H4 (cell line): ENCODE measurements at regions not wholly inside any gene's neighbourhood (a gene's known extent, or its start where the extent isn't known, plus 50 kb on each side); places are given as distances from the start of the nearest gene placed in this dataset.
"Not testable (repeated sequence)": the region's sequence is repeated elsewhere in the genome, so short reads cannot be mapped to it uniquely, and the experiment has no call there.

Experiments used
- DNase-seq: peaks from one replicate; pipeline ENCODE4 v3.0.0-alpha.2; 2015; ENCODE audit warnings: low spot score

DNA sequence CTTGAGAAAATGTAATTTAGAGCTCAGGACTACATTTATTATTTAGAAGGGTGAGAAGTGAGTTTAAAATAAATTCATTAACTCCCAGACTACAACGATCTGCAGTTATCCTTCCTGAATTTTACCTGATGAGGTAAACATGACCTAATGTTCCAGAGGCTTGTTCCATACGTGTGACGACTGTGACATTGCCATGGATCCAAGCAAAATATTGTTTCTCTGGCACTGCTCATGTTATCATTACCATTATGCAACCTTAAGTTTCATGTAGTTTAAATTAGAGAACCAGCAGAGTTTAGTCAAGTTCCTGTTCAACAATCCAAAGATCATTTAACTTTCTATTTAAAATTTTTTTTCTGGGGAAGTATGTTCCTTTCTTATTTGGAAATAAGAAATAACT lies 279.6 kb downstream of the KLF5 start:
- DNase-seq = no peak

GRCh38 chr13:73337532-73337931 lies 278.7 kb downstream of the KLF5 start:
- no peak for DNase-seq

GRCh38 chr13:73336773-73337172 lies 278.0 kb downstream of the KLF5 start:
- no peak for DNase-seq

DNA sequence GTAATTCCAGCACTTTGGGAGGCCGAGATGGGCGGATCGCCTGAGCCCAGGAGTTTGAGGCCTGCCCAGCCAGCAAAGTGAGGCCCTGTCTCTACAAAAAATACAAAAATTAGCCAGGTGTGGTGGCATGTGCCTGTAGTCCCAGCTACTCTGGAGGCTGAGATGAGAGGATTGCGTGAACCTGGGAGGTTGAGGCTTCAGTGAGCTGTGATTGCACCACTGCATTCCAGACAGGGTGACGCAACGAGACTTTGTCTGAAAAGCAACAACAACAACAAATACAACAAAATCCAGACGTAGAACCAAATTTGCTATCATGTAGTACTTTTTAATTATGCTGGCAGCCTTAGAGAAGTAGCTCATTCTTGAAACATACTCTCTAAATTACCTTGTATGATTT lies 277.1 kb downstream of the KLF5 start:
- DNase-seq = no peak

DNA sequence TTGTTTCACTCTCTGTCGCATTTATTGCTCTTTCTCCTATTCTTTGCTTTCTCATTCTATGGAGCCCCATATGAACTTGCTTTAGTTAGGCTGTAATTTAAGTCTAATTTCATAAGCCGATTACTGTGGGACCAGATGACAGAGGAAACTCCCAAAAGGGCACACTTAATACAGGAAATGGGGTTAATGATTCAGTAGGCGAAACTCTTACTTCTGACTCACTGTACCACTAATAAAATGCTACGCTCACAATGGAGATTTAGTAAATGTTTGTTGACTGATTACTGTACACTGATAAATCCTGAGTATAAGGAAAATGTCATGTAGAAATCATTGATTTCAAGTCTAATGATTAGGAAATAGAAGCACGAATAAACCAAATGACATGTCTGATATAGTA lies 276.4 kb downstream of the KLF5 start:
- DNase-seq = no peak

GRCh38 chr13:73334445-73334844 lies 275.6 kb downstream of the KLF5 start:
- DNase-seq = no peak

DNA sequence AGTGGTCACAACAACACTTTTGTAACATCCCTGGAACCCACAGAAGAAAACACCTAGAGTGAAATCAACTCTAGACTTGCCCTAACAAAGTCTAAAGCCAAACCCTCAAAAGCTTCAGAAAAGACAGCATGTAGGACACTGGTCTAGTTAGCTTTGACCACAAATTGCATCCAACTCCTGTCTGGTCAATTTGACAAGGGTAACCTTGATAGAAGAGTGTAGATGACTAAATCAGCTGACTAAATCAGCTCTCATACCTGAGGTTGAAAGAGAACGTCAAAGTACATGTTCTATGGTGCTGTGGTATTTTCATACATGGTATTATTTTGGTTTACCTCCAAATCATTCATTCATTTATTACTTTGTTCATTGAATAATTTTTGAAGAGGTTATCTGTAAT lies 272.8 kb downstream of the KLF5 start:
- no peak for DNase-seq

DNA sequence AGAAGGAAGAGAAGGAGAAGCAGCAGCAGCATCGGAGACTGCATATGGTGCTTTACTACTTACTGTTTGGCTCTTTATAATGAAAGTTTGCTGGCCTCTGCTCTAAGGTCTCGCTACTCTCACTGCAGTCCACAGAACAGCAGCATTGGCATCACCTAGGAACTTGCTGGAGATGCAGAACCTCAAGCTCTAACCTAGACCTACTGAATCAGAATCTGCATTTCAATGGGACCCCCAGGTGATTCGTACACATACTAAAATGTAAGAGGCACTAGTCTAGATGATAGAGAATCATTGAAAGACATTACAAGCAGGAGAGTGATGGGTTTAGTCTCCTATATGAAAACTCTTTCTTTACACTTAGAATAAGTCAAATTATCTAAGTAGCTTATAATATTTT lies 270.6 kb downstream of the KLF5 start:
- DNase-seq = no peak

DNA sequence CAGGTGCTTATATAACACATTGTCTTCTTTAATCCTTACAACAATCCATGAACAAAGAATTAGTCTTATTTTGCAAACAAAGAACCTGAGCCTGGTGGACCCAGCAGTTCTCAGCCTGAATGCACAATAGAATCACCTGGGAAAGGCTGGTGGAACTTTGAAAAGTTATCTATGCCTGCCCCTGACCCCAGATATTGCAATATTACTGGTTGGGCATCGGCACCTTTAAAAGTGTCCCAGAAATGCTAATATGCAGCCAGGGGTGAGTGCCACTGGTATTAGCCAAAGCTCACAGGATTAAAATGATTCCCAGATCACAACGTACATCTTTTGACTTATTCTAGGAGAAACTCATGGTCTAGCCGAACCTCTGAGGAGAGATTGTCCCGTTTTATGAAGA lies 268.8 kb downstream of the KLF5 start:
- DNase-seq = no peak

DNA sequence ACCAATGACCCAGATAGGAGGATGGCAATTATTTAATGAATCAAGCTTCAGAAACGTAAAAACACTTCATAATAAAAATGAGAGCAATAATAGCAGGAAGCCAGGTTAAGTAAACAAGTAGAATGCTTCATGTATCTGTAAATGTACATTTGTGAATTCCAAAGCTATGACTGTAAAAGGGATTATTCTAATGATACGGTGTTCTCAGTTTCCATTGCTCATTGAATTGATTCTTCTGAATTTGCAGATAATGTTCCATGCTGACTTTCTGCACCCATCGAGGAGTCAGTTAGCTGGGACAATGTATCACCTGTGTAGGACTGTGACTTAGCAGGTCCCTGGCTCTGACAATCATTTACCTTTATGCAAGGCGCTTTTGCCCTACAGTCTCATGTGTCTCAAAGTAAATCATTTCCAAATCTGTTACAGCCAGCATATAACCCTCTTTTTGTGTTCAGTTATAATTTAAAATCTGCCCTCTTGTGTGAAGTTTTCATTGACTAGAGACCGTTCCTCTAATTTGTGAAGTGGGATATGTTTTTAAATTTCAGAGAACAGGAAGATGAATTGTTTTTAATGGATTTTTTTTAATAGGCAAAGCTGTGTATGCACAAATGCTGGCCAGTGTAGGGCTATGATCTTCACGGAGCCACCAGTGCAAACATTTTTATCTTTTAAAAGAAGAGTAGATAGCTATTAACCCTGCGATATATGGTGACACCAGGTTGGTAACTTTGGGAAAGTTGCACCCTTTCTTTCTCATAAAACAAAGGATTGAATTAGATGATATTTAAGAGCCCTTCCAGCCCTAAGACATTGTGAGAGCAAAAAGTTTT lies 267.1 kb downstream of the KLF5 start:
- DNase-seq = no peak

GRCh38 chr13:73324842-73325722 lies 266.3 kb downstream of the KLF5 start:
- DNase-seq = no peak

DNA sequence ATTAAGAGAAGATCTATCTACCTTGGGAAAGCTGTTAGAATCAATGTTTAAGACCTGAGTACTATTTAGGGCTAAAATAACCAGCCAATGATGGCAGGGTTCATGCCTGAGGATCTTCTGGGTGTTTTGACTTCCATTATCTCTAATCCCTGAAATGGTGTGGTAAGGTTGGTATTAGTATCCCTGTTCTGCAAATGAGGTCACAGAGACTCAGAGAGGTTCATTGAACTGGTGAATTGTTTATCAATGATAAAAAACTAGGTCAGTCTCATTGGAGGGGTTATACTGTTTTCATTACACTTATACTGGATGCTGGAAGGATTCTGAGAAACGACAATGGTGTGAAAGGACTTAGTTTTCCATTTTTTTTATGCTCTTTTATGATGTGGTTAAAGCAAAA lies 264.8 kb downstream of the KLF5 start:
- DNase-seq = no peak

DNA sequence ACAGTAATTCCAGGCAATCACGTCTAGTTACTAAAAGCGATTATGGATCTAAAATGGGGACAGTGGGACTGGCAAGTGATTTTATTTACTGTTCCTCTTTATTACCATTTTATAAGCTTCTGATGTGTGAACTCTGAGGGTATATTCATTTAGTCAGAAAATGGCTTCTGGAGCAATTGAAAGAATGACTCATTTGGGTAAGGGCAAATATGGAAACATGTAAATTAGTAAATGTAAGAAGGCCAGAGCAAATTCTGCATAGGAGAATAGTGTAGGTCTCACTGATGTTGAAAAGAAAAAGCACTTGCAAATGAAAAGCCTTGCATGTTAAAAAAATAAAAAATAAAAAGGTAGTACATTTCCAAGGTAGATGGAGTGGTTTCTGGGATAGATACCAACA lies 262.2 kb downstream of the KLF5 start:
- no peak for DNase-seq

- DNase-seq = no peak
Measured at GRCh38 chr13:73317140-73317539, 258.3 kb downstream of the KLF5 start.

GRCh38 chr13:73310366-73310765 lies 251.6 kb downstream of the KLF5 start:
- DNase-seq = no peak

DNA sequence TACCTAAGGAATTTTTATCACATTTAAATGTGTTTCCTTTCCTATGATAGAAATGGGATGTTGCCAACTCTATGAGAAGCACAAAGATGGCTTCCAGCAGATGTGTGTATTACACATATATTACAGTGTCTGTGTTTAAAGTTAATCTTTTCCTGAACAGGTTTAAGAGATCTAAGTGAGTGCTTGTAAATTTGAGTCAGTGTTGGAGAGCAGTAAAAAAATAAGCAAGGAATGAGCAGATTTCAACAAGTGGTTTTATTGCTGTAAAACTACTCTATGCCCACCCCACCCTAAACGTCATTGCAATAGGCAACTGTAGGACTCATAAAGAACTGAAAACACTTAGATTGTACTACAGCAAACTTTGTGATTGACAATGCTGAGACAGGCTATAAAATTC lies 248.7 kb downstream of the KLF5 start:
- DNase-seq = no peak

DNA sequence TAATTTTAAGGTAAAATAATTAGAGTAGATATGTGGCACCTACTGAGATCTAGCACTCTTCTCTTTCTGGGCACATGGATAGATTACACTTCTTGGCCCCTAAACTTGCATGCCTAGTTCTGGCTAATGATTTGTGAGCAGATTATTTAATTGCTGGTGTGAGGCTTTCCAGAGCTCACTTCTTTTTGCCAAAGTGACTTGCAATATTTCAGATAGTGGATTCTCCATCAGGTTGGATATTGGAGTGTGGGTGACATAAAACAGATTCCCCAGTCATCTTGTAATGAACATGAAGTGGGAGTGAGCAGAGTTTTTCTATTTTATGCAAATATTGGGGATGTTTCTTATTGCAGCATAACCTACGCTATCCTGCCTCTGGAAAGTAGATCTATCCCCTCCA lies 247.9 kb downstream of the KLF5 start:
- DNase-seq = no peak

GRCh38 chr13:73304442-73304841 lies 245.6 kb downstream of the KLF5 start:
- no peak for DNase-seq

DNA sequence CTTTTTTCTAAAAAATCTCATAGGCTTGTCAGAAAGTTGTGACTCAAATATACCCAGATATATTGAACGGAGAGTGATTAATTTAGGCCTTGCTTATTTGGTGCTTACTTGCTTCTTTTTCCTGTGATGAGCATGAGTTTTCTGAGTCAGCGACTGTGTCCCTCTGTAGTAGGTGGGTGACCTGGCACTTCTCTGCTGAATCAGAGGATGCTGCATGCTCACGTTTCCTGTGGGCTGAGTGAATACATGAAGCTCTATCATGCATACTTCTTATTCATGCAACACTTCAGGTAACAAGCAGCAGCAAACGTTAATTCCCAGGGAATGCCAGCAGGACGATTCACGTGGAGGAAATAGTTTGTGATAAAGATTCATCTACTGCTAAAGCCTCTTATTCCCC lies 245.0 kb downstream of the KLF5 start:
- no peak for DNase-seq

DNA sequence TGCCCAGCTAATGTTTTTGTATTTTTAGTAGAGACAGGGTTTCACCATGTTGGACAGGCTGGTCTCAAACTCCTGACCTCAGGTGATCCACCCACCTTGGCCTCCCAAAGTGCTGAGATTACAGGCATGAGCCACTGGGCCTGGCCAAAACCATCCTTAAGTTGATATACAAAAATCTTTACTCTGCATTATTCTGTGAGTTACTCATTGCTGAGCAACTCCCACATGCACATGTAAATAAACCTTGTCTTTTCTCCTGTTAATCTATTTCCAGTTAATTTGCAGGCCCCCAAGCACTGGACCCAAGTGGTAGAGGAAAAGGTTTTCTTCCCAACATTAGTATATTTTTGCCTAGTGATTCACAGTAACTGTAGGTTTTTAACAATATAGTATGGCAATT lies 242.8 kb downstream of the KLF5 start:
- not testable (repeated sequence) for DNase-seq

DNA sequence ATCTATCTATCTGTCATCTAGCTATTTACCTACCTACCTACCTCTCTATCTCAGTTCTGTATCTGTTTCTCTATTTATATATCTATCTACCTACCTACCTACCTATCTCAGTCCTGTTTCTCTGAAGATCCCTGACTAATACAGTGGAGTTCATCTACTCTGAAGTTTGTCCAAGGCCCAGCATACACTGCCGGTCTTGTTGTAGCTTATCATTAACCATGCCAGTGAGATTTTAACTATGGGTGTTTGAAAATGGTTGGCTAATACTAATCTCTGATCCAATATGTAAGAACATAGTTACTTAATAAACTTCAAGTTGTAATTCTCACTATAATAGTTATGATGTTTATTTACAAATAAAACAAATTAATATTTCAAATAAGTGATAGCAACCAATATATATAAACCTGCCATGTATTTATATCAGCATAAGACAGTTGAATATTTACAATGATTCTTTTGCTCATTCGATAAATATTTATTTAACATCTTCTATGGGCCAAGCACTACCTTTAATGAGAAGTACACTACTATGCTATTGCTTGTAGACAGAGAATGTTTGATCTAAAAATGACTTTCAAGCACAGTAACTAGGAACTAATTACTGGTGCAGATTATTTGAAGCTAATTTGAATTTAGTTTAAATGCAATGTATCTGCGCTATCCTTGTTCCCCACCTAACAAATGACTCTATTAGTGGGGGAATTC lies 242.1 kb downstream of the KLF5 start:
- DNase-seq = no peak

GRCh38 chr13:73299787-73300186 lies 241.0 kb downstream of the KLF5 start:
- no peak for DNase-seq
